HepG2 (cell line): ENCODE measurements at regions not wholly inside any gene's neighbourhood (a gene's known extent, or its start where the extent isn't known, plus 50 kb on each side); places are given as distances from the start of the nearest gene placed in this dataset.

ENCODE experiments used
- ATF7-NPFF ChIP-seq: sonication (generic); formaldehyde crosslinking; IDR thresholded peaks from 2 replicates; pipeline ENCODE4 v1.8.1; 2023; ENCODE audit warnings: mild to moderate bottlenecking, low read depth, missing genetic modification reagents, moderate library complexity
- CBX1 ChIP-seq: IDR thresholded peaks from one replicate; pipeline ENCODE4 v1.6.1; 2016; ENCODE audit warnings: antibody characterized with exemption, low read depth
- HOXA7 ChIP-seq: sonication (generic); formaldehyde crosslinking; IDR thresholded peaks from 2 replicates; pipeline ENCODE4 v1.8.1; 2022; ENCODE audit warnings: mild to moderate bottlenecking, missing genetic modification reagents, moderate library complexity
- MYC ChIP-seq: sonication (generic); formaldehyde crosslinking; IDR thresholded peaks from 2 replicates; pipeline ENCODE4 v1.9.0; 2021; ENCODE audit warnings: missing genetic modification reagents, borderline replicate concordance
- NCOR1 ChIP-seq: fragments of 200-600 bp; sonication (generic); IDR thresholded peaks from 2 replicates; pipeline ENCODE4 v1.7.0; 2017; ENCODE audit warnings: antibody characterized with exemption, low read length, borderline replicate concordance
- NFKBIZ ChIP-seq: IDR thresholded peaks from 2 replicates; pipeline ENCODE4 v1.6.1; 2018; ENCODE audit warnings: missing genetic modification reagents, missing compliant biosample characterization
- RFX3 ChIP-seq: IDR thresholded peaks from 2 replicates; pipeline ENCODE4 v1.6.1; 2016; ENCODE audit warnings: missing biosample characterization, missing genetic modification reagents
- ZNF10 ChIP-seq: sonication (generic); formaldehyde crosslinking; IDR thresholded peaks from 2 replicates; pipeline ENCODE4 v1.4.0; 2020; ENCODE audit warnings: mild to moderate bottlenecking, low read depth, missing genetic modification reagents, borderline replicate concordance
- ZNF180 ChIP-seq: sonication (generic); formaldehyde crosslinking; IDR thresholded peaks from 2 replicates; pipeline ENCODE4 v1.4.0; 2020; ENCODE audit warnings: low read depth, missing genetic modification reagents, borderline replicate concordance
- ZNF616 ChIP-seq: sonication (generic); formaldehyde crosslinking; IDR thresholded peaks from 2 replicates; pipeline ENCODE4 v1.5.0; 2020; ENCODE audit warnings: low read depth, mild to moderate bottlenecking, missing genetic modification reagents
- ZNF746 ChIP-seq: sonication (generic); formaldehyde crosslinking; IDR thresholded peaks from 2 replicates; pipeline ENCODE4 v1.8.0; 2022; ENCODE audit warnings: mild to moderate bottlenecking, missing genetic modification reagents
- ZSCAN21 ChIP-seq: sonication (generic); formaldehyde crosslinking; IDR thresholded peaks from 2 replicates; pipeline ENCODE4 v1.8.0; 2022; ENCODE audit warnings: mild to moderate bottlenecking, missing genetic modification reagents, moderate library complexity, borderline replicate concordance
- TF ChIP-seq, protein P1 (sequence below): sonication (generic); formaldehyde crosslinking; IDR thresholded peaks from 2 replicates; pipeline ENCODE4 v1.5.1; 2020; ENCODE audit warnings: mild to moderate bottlenecking, moderate library complexity, missing genetic modification reagents
- TF ChIP-seq, protein P2 (sequence below): IDR thresholded peaks from 2 replicates; pipeline ENCODE4 v1.6.1; 2016; ENCODE audit warnings: missing compliant biosample characterization, missing genetic modification reagents, borderline replicate concordance
- TF ChIP-seq, protein P3 (sequence below): sonication (generic); formaldehyde crosslinking; IDR thresholded peaks from 2 replicates; pipeline ENCODE4 v1.5.0; 2020; ENCODE audit warnings: mild to moderate bottlenecking, missing genetic modification reagents

DNA sequence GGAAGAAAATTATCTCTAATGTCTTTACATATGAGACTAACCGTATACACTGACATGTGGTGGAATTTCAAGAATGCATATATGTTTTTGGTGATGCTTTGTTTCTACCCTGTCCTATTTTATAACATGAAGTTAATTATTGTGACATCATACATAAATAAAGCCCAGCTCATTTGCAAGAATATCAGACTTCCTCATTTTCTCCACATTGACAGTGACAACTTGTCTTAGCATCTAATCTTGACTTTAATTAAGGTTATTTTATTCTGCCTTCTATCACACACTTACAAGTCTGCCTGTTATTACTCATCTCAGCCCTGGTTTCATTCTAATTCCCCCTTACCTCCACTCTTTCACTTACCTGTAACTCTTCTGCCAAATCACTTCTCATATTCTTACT lies 140.6 kb upstream of the STARD13 start (continued):
- TF ChIP-seq, protein P1, sequence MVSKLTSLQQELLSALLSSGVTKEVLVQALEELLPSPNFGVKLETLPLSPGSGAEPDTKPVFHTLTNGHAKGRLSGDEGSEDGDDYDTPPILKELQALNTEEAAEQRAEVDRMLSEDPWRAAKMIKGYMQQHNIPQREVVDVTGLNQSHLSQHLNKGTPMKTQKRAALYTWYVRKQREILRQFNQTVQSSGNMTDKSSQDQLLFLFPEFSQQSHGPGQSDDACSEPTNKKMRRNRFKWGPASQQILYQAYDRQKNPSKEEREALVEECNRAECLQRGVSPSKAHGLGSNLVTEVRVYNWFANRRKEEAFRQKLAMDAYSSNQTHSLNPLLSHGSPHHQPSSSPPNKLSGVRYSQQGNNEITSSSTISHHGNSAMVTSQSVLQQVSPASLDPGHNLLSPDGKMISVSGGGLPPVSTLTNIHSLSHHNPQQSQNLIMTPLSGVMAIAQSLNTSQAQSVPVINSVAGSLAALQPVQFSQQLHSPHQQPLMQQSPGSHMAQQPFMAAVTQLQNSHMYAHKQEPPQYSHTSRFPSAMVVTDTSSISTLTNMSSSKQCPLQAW (CRISPR knock-in tag), result no peak
- TF ChIP-seq CBX1 (no peak), ZNF616 (no peak), ZSCAN21 (CRISPR knock-in tag) (no peak), ZNF10 (no peak), RFX3 (no peak), HOXA7 (CRISPR knock-in tag) (no peak), MYC (CRISPR knock-in tag) (no peak), ZNF746 (CRISPR knock-in tag) (no peak), NFKBIZ (no peak), ATF7-NPFF (CRISPR knock-in tag) (no peak), NCOR1 (no peak), ZNF180 (CRISPR knock-in tag) (no peak)
- TF ChIP-seq, protein P2, sequence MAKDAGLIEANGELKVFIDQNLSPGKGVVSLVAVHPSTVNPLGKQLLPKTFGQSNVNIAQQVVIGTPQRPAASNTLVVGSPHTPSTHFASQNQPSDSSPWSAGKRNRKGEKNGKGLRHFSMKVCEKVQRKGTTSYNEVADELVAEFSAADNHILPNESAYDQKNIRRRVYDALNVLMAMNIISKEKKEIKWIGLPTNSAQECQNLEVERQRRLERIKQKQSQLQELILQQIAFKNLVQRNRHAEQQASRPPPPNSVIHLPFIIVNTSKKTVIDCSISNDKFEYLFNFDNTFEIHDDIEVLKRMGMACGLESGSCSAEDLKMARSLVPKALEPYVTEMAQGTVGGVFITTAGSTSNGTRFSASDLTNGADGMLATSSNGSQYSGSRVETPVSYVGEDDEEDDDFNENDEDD, result no peak
- TF ChIP-seq, protein P3, sequence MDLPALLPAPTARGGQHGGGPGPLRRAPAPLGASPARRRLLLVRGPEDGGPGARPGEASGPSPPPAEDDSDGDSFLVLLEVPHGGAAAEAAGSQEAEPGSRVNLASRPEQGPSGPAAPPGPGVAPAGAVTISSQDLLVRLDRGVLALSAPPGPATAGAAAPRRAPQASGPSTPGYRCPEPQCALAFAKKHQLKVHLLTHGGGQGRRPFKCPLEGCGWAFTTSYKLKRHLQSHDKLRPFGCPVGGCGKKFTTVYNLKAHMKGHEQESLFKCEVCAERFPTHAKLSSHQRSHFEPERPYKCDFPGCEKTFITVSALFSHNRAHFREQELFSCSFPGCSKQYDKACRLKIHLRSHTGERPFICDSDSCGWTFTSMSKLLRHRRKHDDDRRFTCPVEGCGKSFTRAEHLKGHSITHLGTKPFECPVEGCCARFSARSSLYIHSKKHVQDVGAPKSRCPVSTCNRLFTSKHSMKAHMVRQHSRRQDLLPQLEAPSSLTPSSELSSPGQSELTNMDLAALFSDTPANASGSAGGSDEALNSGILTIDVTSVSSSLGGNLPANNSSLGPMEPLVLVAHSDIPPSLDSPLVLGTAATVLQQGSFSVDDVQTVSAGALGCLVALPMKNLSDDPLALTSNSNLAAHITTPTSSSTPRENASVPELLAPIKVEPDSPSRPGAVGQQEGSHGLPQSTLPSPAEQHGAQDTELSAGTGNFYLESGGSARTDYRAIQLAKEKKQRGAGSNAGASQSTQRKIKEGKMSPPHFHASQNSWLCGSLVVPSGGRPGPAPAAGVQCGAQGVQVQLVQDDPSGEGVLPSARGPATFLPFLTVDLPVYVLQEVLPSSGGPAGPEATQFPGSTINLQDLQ (CRISPR knock-in tag), result no peak
